ENCODE measurements at regions not wholly inside any gene's neighbourhood (a gene's known extent, or its start where the extent isn't known, plus 50 kb on each side); places are given as distances from the start of the nearest gene placed in this dataset.
"Not testable (repeated sequence)": the region's sequence is repeated elsewhere in the genome, so short reads cannot be mapped to it uniquely, and the experiment has no call there.

DNA sequence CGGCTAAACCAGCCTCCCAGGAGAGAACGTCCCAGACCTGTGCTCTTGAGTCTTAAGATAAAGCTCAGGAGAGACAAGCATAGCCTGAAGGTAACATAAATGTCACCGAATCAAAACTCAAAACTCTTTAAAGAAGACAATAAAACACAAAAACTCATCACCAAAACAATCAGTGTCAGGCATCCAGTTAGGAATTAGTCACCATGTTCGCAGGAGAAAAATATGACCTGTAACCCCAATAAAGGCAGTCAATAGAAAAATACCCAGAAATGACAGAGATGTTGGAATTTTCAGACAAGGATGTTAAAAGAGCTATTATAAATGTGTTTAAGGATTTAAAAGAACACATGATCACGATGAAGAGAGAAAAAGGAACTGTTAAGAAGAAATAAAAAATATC, 352.4 kb downstream of the BRD1 start:
- no peak for DNase-seq (ENCODE audit: extremely low read depth in 1 of 2, low read depth in 1 of 2)

DNA sequence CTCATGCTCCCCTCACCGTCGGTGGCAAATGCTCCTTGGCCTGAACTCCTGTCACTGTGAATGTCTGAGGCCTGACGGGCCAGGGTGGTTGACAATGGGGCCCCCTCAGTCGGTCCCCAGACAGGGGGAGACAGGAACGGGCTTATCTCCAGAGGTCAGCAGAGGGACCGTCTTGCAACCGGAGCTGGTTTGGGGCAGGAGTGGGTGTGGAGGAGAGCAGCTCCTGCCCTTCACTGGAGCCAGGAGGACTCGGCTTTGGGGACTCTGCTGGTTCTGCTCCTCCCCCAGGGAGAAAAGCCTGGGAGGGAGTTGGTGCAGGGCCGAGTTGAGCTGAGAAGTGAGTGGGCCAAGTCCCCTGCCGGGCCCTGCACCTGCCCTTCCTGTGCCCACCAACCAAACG, 354.4 kb downstream of the BRD1 start:
- no peak for DNase-seq (ENCODE audit: extremely low read depth in 1 of 2, low read depth in 1 of 2)

DNA sequence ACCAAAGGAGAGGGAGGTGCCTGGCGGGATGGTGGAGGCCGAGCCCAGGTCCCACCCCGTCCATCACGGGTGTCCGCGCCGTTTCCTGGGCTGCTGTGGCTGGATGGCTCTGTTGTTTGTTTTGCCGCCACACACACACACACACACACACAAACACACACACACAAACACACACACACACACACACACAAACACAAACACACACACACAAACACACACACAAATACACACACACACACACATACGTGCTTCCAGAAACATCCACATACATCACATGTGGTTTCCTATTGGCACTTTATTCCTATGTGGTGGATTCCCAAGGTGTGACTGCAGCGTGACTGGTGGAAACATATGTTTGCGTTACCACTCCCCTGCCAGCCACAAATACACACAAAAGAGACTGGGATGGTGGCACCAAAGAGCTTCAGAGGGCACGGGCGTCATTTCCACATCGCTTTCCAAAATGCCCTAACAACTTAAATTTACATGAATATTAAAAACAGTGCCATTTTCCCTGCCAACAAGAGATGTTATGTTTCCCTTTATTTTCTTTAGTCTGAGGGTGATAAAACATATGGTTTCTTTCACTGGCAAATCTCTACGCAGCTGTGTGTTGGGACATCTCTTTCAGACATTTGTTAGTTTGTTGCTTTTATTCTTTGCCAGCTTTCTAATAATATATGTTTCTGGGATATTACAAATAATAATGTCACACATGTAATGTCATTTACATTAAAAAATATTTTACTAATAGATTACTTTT, 356.8 kb downstream of the BRD1 start:
- no peak for DNase-seq (ENCODE audit: extremely low read depth in 1 of 2, low read depth in 1 of 2)

DNA sequence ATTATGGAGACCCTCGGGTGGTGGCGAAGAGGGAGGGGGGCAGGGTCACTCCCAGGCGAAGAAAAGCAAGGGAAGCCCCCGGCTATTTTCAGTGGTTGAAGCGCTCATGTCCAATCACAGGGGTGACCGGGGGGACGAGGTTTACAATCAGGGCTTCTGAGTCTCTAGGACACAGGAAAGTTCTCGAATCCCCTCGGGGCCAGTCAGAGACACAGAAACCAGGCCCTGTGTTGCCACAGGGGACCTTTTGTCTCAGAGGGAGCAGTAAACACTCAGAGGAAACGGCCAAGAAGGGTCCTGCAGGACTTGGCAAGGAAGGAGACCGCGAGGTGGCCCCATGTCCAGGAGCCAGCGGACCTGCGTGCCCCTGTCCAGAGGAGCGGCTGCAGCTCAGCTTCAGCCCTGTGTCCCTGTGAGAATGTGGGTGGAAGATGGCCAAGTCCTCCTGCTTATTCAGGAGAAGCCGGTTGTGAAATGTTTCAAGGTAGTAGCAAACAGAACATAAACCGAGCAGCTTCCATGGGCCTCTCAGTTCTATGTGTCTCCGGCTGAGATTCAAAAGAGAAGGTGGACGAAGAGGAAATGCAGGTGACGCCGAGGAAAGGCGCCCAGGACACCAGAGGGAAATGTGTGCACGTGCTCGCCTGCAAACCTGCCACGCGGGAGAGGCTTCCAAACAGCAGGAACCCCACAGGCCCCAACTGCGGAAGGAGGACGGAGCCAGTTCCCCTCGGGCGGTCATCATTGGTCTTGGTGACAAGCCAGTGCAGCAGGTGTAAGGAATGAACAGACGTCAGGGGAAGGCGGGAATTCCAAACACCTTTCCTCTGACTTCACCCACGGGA, 357.6 kb downstream of the BRD1 start:
- DNase-seq (ENCODE audit: extremely low read depth in 1 of 2, low read depth in 1 of 2): no peak

DNA sequence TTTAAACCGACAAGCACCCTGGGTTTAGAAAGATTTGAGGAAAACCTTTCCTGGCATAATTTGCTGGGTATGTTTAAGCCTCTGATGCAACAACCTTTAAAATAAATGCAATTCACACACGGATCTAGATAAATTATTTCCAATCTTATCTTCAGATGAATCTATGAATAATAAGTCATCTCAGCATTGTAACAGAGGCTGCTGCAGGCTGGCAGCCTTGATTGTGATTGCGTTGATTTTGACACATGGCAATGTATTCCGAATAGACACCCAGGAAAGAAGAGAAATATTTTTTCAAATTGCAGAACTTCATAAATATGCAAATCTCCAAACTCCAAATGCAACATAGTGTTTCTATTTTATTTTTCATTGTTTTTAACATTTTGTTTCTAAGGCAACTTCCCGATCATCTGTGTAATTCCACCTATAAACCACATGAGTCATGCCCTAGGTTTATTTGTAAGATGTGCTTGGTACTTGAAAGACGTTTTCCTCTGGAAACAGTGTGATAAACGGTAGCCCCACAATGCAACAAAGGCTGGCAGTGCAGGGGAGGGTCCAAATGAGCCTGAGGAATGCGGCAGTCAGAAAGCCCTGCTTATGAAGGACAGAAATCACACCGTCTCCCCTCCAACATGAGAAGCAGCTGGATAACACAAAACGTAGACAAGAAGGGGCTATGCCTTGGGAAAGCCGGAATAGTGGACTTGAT, 359.0 kb downstream of the BRD1 start:
- no peak for DNase-seq (ENCODE audit: extremely low read depth in 1 of 2, low read depth in 1 of 2)

DNA sequence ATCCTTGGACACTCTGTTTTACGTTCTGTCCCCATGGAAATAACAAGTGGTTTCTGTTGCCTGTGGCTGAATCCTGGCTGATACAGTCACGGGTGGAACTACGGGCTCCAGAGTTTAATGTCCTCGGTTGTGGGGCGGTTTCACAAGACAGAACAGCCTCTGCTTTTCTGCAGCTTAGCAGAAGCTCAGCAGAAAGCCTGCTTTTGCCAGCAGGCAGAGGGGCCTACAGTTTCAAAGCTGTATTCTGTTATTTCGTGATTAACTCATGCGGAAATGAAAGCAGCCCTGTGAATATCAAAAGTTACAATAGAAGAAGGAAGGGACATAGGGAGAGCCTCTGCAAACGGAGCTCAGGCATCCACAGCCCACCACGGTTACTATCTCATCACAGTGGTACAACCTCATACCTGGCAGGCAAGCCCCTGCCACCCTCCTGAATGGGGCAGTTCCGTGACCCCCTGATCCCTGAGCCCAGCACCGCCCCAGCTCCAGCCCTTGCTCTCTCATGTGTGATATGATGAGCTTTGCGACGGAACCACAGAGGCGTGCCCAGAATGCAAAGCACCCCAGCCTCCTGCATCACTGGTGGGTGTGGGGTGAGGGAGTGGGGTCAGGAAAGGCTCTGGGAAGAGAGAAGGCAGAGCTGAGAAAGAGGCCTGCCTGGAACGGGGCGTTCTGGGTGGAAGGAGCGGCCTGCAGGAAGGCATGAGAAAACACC, 360.6 kb downstream of the BRD1 start:
- DNase-seq (ENCODE audit: extremely low read depth in 1 of 2, low read depth in 1 of 2): no peak

DNA sequence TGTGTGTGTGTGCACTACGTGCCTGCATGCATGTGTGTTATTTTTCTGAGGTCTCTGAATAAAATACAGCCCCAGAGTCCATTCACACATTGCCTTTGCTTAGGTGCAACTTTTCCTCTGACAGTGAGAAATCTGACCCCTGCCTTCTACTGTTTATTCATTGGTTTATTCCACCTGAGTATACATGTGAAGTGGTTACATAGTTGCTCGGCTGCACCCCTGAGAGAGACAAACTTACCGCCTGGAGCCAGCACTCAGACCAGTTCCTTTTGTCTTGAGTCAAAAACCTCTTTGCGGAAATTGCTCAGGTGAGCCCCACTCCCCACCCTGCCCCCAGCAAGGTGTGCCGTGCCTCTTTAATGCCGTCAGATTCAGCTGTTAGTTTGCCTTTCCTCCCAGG, 363.6 kb downstream of the BRD1 start:
- no peak for DNase-seq (ENCODE audit: extremely low read depth in 1 of 2, low read depth in 1 of 2)

DNA sequence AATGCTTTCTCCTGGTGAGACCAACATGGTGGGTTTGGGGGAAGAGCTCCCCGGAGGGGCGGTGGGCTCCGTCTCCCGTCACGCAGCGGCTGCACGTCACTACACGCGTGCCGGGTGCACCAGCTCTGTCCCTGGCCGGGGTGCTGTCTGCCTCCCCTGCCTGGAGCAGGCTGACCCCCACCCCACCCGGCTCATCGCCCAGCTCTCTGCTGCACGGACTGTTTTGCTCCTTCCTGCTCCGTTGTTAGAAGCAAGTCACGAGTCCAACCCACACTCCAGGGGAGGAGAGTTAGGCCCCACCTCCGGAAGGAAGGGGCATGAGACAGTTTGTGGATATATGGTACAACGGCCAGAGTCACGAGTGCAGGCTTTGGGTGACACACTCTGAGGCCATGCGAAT, 364.9 kb downstream of the BRD1 start:
- no peak for DNase-seq (ENCODE audit: extremely low read depth in 1 of 2, low read depth in 1 of 2)

DNA sequence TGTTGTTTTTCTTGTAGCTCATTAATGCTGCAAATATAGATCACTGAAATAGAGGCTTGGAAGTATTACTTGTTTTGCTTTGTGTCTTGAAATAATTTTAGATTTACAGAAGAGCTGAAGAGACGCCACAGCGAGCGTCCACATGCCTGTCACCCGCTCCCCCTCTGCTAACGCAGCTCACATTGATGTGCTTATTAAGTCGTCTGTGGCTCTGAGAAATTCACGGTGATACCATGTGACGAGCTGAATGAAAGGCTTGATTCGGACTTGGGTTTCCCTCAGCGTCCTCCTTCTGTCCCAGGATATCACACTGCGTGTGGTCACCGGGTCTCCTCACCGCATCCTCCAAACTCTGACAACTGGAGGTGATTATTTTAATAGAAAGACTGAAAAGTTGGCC, 365.4 kb downstream of the BRD1 start:
- DNase-seq (ENCODE audit: extremely low read depth in 1 of 2, low read depth in 1 of 2): no peak

DNA sequence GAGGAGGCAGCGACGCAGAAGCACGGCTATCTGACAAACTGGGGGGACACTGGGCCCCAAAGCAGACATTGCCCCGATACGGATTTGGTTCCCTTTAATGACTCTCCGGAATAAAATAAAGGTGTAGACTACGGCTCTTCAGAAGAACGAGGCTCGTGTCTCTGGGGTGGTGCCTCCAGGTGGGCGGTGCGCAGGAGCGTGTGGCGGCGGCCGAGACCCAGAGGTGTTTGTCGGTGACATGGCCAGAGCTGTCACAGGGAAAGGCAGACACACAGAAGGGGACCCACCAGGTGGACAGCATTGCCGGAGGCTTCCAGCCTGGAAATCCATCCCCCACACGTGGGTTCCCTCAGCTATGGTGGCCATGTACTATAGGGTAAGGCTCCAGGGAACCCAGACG, 366.0 kb downstream of the BRD1 start:
- no peak for DNase-seq (ENCODE audit: extremely low read depth in 1 of 2, low read depth in 1 of 2)

DNA sequence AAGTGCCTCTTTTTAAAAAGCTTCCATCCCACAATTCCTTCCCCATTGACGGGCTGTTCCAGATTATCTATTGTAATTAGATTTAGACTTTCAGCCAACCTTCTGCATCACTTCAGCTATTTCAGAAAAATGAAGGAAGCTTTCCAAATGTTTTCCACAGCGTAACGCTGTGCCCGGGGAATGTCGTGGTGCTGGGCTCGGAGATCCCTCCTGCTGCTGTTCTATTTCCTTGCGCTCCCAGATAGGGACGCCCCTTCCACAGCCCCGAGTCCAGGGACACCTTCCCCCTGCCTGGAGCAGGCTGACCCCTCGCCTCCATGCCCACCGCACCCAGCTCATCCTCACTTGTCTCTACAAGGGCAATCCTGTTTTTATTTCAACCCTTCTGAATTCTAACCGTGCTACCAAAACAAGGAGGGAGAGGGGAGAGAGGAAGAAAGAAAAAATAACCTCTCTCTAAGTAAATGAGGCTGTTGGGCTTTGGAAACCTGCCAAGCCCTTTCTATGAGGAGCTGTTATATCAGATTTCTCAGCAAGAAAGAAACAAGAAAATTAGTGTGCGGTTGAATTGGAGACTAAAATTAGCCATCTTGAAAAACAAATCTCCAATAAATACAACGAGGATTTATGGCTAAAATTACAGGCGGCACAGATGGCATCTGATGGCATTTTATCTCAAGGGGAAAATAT, 366.9 kb downstream of the BRD1 start:
- no peak for DNase-seq (ENCODE audit: extremely low read depth in 1 of 2, low read depth in 1 of 2)

DNA sequence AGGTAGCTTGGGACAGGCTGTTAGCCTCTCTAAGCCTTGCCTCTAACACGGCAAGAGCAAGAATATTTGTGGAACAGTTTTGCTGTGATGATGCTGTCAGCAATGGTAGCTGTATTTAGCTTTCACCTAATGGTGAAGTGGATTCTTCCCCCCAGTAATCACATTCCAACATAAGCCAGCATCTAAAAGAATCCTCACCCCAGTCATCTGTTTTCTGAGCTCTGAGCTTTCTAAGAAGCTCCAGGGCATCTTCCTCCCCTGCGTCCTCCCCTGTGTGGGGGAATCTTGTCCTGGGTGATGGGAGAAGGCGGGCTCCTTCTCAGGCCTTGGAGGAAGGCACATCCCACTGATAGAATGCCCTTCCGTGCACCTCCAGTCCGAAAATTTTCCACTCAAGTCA, 367.6 kb downstream of the BRD1 start:
- no peak for DNase-seq (ENCODE audit: extremely low read depth in 1 of 2, low read depth in 1 of 2)

DNA sequence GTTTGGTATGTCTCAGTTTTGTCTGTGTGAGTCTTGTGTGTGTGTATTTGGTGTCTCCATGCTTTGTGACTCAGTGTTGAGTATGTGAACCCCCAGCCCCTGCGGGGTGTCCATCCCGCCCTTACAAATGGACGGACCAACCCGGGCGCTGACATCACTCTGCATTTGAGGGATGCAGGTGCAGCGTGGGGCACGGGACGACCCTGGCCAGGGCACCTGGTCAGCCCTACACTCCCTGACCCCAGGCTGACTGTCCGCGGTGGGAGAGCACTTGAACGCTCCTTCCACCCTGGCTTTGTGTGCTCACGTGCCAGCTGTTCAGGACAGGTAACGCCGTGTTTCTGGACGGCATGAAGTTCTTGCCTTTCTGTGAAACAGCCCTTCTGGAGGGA, 369.0 kb downstream of the BRD1 start:
- no peak for DNase-seq (ENCODE audit: extremely low read depth in 1 of 2, low read depth in 1 of 2)

DNA sequence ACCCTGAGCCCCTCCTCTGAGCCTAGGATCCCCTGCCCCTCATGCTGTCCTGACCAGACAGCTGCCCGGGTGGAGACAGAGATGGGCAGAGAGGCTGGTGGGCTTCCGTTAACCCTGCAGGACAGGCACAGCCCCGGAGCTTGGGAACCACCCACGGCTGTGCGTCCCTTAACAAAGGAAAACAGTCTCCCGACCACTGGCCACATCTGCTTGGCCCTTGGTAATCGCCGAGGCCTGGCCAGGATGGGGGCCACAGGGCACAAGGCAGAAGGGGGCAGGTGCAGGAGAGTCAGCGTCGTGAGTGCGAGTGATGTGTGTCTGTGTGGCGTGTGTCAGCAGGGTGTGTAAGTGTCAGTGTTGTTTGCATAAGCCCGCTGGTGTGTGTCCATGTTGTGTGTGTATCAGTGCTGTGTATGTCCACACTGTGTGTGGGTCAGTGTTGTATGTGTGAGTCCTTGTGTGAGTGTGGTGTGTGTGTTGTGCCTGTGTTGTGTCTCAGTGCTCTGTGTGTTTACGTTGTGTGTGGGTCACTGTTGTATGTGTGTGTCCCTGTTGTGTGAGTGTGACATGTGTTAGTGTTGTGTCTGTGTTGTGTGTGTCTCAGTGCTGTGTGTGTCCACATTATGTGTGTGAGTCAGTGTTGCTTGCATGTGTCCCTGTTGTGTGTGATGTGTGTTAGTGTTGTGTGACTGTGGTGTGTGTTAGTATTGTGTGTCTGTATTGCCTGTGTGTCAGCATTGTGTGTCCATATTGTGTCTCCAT, 369.5 kb downstream of the BRD1 start:
- no peak for DNase-seq (ENCODE audit: extremely low read depth in 1 of 2, low read depth in 1 of 2)

DNA sequence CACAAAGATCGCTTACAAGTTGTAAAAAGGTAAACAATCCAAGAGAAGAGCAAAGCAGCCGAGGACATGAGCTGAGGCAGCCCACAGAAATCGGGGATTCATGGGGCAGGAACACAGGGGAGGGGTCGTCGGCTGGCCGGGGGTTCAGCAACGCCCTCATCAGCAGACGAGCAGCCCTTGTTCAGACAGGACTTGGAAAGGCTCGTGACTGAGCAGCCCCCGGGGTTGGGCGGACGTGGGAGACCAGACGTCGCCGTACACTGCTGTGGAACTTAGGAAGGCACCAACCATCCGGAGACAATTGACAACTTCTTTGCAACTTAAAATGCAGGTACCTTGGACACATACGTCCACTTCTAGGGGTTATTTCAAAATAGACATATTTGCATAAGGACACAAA, 370.5 kb downstream of the BRD1 start:
- no peak for DNase-seq (ENCODE audit: extremely low read depth in 1 of 2, low read depth in 1 of 2)

DNA sequence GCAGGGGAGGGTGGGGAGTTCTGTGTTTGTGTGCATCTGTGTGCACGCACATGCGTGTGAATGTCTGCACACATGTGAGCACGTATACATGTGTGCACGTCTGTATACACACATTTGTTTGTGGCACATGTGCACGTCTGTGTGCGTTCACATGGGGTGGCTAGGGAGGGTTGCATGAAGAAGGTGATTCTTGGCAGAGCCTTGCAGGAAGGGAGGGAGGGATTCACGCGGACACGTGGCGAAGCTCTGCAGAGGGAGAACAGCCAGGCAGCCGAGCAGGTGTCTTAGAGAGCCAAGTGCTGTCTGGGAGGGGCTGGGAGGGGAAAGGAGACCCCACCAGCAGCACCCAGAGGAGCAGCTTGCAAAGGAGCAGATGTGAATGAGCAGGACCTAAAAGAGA, 372.1 kb downstream of the BRD1 start:
- no peak for DNase-seq (ENCODE audit: extremely low read depth in 1 of 2, low read depth in 1 of 2)

DNA sequence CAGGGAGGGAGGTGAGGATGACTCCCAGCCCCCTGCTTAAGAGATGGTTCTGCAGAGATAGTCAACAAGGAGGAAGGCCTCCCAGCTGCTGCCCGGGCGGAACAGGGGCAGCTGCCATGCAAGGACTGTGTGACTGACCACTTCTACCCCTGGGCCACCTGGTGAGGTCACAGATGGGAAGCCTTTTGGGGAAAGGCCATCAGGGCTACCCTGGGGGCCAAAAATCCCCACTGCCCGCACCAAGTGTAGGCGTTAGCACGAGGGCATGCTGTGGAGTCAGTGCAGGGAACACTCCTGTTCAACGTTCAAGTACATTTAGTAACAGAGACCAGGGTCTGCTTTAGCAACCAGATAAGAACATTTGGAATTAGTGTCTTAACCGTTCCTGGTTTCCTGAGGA, 372.9 kb downstream of the BRD1 start:
- no peak for DNase-seq (ENCODE audit: extremely low read depth in 1 of 2, low read depth in 1 of 2)

DNA sequence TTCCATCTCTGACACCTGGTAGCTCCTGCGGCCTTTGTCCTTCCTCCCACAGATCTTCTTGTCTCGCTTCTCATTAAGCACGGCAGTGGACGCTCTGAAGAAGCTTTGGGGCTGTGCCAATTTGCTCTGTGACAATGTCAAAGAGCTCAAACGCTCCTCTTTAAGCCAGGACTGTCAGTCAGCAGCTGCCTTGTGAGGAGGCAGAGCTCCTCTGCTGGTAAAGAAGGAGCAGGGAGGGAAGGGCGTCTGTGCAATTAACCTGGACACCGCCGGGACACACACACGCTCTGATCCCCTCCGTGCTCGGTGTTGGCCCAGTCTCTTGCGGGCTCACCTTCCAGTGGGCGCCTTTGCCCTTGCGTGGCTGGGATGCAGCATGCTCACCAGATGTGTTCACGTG, 373.9 kb downstream of the BRD1 start:
- DNase-seq (ENCODE audit: extremely low read depth in 1 of 2, low read depth in 1 of 2): no peak

DNA sequence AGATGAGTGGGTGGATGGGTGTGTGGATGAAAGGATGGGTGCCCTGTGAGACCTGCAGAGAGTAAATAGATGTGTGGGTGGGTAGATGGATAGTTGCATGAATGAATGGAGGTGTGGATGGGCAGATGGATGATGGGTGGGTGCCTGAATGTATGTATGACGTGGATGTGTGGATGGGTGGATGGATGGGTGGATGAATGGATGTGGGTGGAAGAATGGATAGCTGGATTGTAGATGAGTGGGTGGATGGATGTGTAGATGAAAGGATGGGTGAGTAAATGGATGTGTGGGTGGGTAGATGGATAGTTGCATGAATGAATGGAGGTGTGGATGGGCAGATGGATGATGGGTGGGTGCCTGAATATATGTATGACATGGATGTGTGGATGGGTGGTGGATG, 374.7 kb downstream of the BRD1 start:
- not testable (repeated sequence) for DNase-seq (ENCODE audit: extremely low read depth in 1 of 2, low read depth in 1 of 2)
